T-helper 2 cell treated with Interferon-gamma antibody and Interleukin-4, amounts not matched to agents 100 ng/mL and 5 ng/mL, for 36 hours (primary cell): ENCODE measurements at regions not wholly inside any gene's neighbourhood (a gene's known extent, or its start where the extent isn't known, plus 50 kb on each side); places are given as distances from the start of the nearest gene placed in this dataset.

Source experiments
- intact Hi-C: fragments of 100-400 bp; cut with micrococcal nuclease; formaldehyde crosslinking; loops from one replicate; pipeline ENCODE4 v1.15.1; 2023

- intact Hi-C loops: loop anchor here (1.0 to 10.0 kb wide), 2 partner anchors 88 to 155 kb away; partner anchors contain the start of gene BLOC1S5
Measured at GRCh38 chr6:8219352-8219943, 117.1 kb upstream of the EEF1E1 start.

- intact Hi-C loops: loop anchor here (1.0 to 10.0 kb wide), 2 partner anchors 88 to 154 kb away; partner anchors contain the start of gene BLOC1S5
Measured at GRCh38 chr6:8218861-8219260, 116.5 kb upstream of the EEF1E1 start.

GRCh38 chr6:8215631-8216030 is 113.3 kb upstream of the EEF1E1 start:
- intact Hi-C loops: loop anchor here (10.0 kb wide), 1 partner anchor 151 kb away; the partner anchor contains the start of gene BLOC1S5

GRCh38 chr6:8213995-8214394 is 111.6 kb upstream of the EEF1E1 start:
- intact Hi-C loops: loop anchor here (10.0 kb wide), 1 partner anchor 149 kb away; the partner anchor contains the start of gene BLOC1S5

GRCh38 chr6:8212720-8213434 is 110.5 kb upstream of the EEF1E1 start:
- intact Hi-C loops: loop anchor here (10.0 kb wide), 1 partner anchor 148 kb away; the partner anchor contains the start of gene BLOC1S5

GRCh38 chr6:8207869-8208191 is 105.5 kb upstream of the EEF1E1 start:
- intact Hi-C loops: no loop called here

- intact Hi-C loops: no loop called here
Measured at GRCh38 chr6:8207191-8207868, 105.0 kb upstream of the EEF1E1 start.

GRCh38 chr6:8203337-8203736 is 101.0 kb upstream of the EEF1E1 start:
- intact Hi-C loops: no loop called here

- intact Hi-C loops: no loop called here
Measured at GRCh38 chr6:8201679-8202078, 99.3 kb upstream of the EEF1E1 start.

- intact Hi-C loops: no loop called here
Measured at GRCh38 chr6:8200255-8200654, 97.9 kb upstream of the EEF1E1 start.

GRCh38 chr6:8195714-8196102 is 93.4 kb upstream of the EEF1E1 start:
- intact Hi-C loops: no loop called here

GRCh38 chr6:8195040-8195713 is 92.8 kb upstream of the EEF1E1 start:
- intact Hi-C loops: no loop called here

- intact Hi-C loops: no loop called here
Measured at GRCh38 chr6:8194490-8194889, 92.1 kb upstream of the EEF1E1 start.

- intact Hi-C loops: no loop called here
Measured at GRCh38 chr6:8193541-8193940, 91.2 kb upstream of the EEF1E1 start.

- intact Hi-C loops: no loop called here
Measured at GRCh38 chr6:8192597-8192996, 90.2 kb upstream of the EEF1E1 start.

- intact Hi-C loops: no loop called here
Measured at GRCh38 chr6:8192067-8192466, 89.7 kb upstream of the EEF1E1 start.

GRCh38 chr6:8191629-8192028 is 89.3 kb upstream of the EEF1E1 start:
- intact Hi-C loops: no loop called here

- intact Hi-C loops: no loop called here
Measured at GRCh38 chr6:8187209-8187608, 84.9 kb upstream of the EEF1E1 start.

GRCh38 chr6:8182902-8183665 is 80.7 kb upstream of the EEF1E1 start:
- intact Hi-C loops: no loop called here

- intact Hi-C loops: no loop called here
Measured at GRCh38 chr6:8181951-8182845, 79.8 kb upstream of the EEF1E1 start.
